ENCODE measurements at regions not wholly inside any gene's neighbourhood (a gene's known extent, or its start where the extent isn't known, plus 50 kb on each side); places are given as distances from the start of the nearest gene placed in this dataset.

- no peaks in the 10 kb centered on the region for H3K9me3 ChIP-seq (ENCODE audit: control insufficient read depth in 1 of 2, low read length in 2 of 2)
Measured at GRCh38 chr13:75073786-75074185, 408.2 kb downstream of the TBC1D4 start.

GRCh38 chr13:75072891-75073290, 409.1 kb downstream of the TBC1D4 start:
- Histone ChIP-seq H3K36me3 (ENCODE audit: control insufficient read depth in 1 of 2, insufficient read depth in 2 of 2, low read length in 2 of 2) (no peaks in the 10 kb centered on the region), H3K9me3 (ENCODE audit: control insufficient read depth in 1 of 2, low read length in 2 of 2) (no peaks in the 10 kb centered on the region), H3K4me3 (ENCODE audit: low read depth in 1 of 2, low read length in 2 of 2) (no peak overlapping the region), H3K27me3 (ENCODE audit: low read depth, low read length) (no peaks in the 10 kb centered on the region), H3K27ac (ENCODE audit: low read length) (no peak overlapping the region), H3K4me1 (ENCODE audit: control insufficient read depth in 1 of 2, insufficient read depth in 2 of 2, low read length in 2 of 2) (no peaks in the 10 kb centered on the region)

More at GRCh38 chr13:75073786-75074185, 408.2 kb downstream of the TBC1D4 start:
- Histone ChIP-seq H3K27ac (ENCODE audit: low read length) (no peak overlapping the region), H3K4me3 (ENCODE audit: low read depth in 1 of 2, low read length in 2 of 2) (no peak overlapping the region), H3K4me1 (ENCODE audit: control insufficient read depth in 1 of 2, insufficient read depth in 2 of 2, low read length in 2 of 2) (no peaks in the 10 kb centered on the region), H3K27me3 (ENCODE audit: low read depth, low read length) (no peaks in the 10 kb centered on the region), H3K36me3 (ENCODE audit: control insufficient read depth in 1 of 2, insufficient read depth in 2 of 2, low read length in 2 of 2) (no peaks in the 10 kb centered on the region)

GRCh38 chr13:75072368-75072767, 409.6 kb downstream of the TBC1D4 start:
- Histone ChIP-seq H3K27me3 (ENCODE audit: low read depth, low read length) (no peaks in the 10 kb centered on the region), H3K27ac (ENCODE audit: low read length) (no peak overlapping the region), H3K36me3 (ENCODE audit: control insufficient read depth in 1 of 2, insufficient read depth in 2 of 2, low read length in 2 of 2) (no peaks in the 10 kb centered on the region), H3K9me3 (ENCODE audit: control insufficient read depth in 1 of 2, low read length in 2 of 2) (no peaks in the 10 kb centered on the region), H3K4me1 (ENCODE audit: control insufficient read depth in 1 of 2, insufficient read depth in 2 of 2, low read length in 2 of 2) (no peaks in the 10 kb centered on the region), H3K4me3 (ENCODE audit: low read depth in 1 of 2, low read length in 2 of 2) (no peak overlapping the region)

GRCh38 chr13:75071796-75072195, 410.2 kb downstream of the TBC1D4 start:
- Histone ChIP-seq H3K27me3 (ENCODE audit: low read depth, low read length) (no peaks in the 10 kb centered on the region), H3K36me3 (ENCODE audit: control insufficient read depth in 1 of 2, insufficient read depth in 2 of 2, low read length in 2 of 2) (no peaks in the 10 kb centered on the region), H3K4me1 (ENCODE audit: control insufficient read depth in 1 of 2, insufficient read depth in 2 of 2, low read length in 2 of 2) (no peaks in the 10 kb centered on the region), H3K9me3 (ENCODE audit: control insufficient read depth in 1 of 2, low read length in 2 of 2) (no peaks in the 10 kb centered on the region), H3K4me3 (ENCODE audit: low read depth in 1 of 2, low read length in 2 of 2) (no peak overlapping the region), H3K27ac (ENCODE audit: low read length) (no peak overlapping the region)

GRCh38 chr13:75071395-75071794, 410.6 kb downstream of the TBC1D4 start:
- H3K4me3 ChIP-seq (ENCODE audit: low read depth in 1 of 2, low read length in 2 of 2), result no peak overlapping the region
- no peaks in the 10 kb centered on the region for H3K36me3 ChIP-seq (ENCODE audit: control insufficient read depth in 1 of 2, insufficient read depth in 2 of 2, low read length in 2 of 2)
- H3K27me3 ChIP-seq (ENCODE audit: low read depth, low read length), result no peaks in the 10 kb centered on the region
- H3K4me1 ChIP-seq (ENCODE audit: control insufficient read depth in 1 of 2, insufficient read depth in 2 of 2, low read length in 2 of 2), result no peaks in the 10 kb centered on the region
- no peak overlapping the region for H3K27ac ChIP-seq (ENCODE audit: low read length)
- H3K9me3 ChIP-seq (ENCODE audit: control insufficient read depth in 1 of 2, low read length in 2 of 2), result no peaks in the 10 kb centered on the region

- H3K36me3 ChIP-seq (ENCODE audit: control insufficient read depth in 1 of 2, insufficient read depth in 2 of 2, low read length in 2 of 2), result no peaks in the 10 kb centered on the region
- H3K27me3 ChIP-seq (ENCODE audit: low read depth, low read length), result no peaks in the 10 kb centered on the region
- H3K4me1 ChIP-seq (ENCODE audit: control insufficient read depth in 1 of 2, insufficient read depth in 2 of 2, low read length in 2 of 2), result no peaks in the 10 kb centered on the region
- no peak overlapping the region for H3K4me3 ChIP-seq (ENCODE audit: low read depth in 1 of 2, low read length in 2 of 2)
- H3K9me3 ChIP-seq (ENCODE audit: control insufficient read depth in 1 of 2, low read length in 2 of 2), result peaks cover 0 to 4% of the 10 kb centered on the region in 2 donors
- no peak overlapping the region for H3K27ac ChIP-seq (ENCODE audit: low read length)
Measured at GRCh38 chr13:75061909-75062308, 420.1 kb downstream of the TBC1D4 start.

GRCh38 chr13:75055296-75055695, 426.7 kb downstream of the TBC1D4 start:
- H3K4me3 ChIP-seq (ENCODE audit: low read depth in 1 of 2, low read length in 2 of 2), result no peak overlapping the region

GRCh38 chr13:75052616-75053015, 429.4 kb downstream of the TBC1D4 start:
- Histone ChIP-seq H3K27ac (ENCODE audit: low read length) (no peak overlapping the region), H3K4me1 (ENCODE audit: control insufficient read depth in 1 of 2, insufficient read depth in 2 of 2, low read length in 2 of 2) (no peaks in the 10 kb centered on the region), H3K9me3 (ENCODE audit: control insufficient read depth in 1 of 2, low read length in 2 of 2) (peaks cover 0 to 3% of the 10 kb centered on the region in 2 donors), H3K27me3 (ENCODE audit: low read depth, low read length) (no peaks in the 10 kb centered on the region), H3K36me3 (ENCODE audit: control insufficient read depth in 1 of 2, insufficient read depth in 2 of 2, low read length in 2 of 2) (no peaks in the 10 kb centered on the region), H3K4me3 (ENCODE audit: low read depth in 1 of 2, low read length in 2 of 2) (no peak overlapping the region)

More at GRCh38 chr13:75055296-75055695, 426.7 kb downstream of the TBC1D4 start:
- H3K4me1 ChIP-seq (ENCODE audit: control insufficient read depth in 1 of 2, insufficient read depth in 2 of 2, low read length in 2 of 2), result no peaks in the 10 kb centered on the region
- H3K27ac ChIP-seq (ENCODE audit: low read length), result no peak overlapping the region
- H3K27me3 ChIP-seq (ENCODE audit: low read depth, low read length), result no peaks in the 10 kb centered on the region
- no peaks in the 10 kb centered on the region for H3K9me3 ChIP-seq (ENCODE audit: control insufficient read depth in 1 of 2, low read length in 2 of 2)
- H3K36me3 ChIP-seq (ENCODE audit: control insufficient read depth in 1 of 2, insufficient read depth in 2 of 2, low read length in 2 of 2), result no peaks in the 10 kb centered on the region

- Histone ChIP-seq H3K36me3 (ENCODE audit: control insufficient read depth in 1 of 2, insufficient read depth in 2 of 2, low read length in 2 of 2) (no peaks in the 10 kb centered on the region), H3K27ac (ENCODE audit: low read length) (no peak overlapping the region), H3K27me3 (ENCODE audit: low read depth, low read length) (no peaks in the 10 kb centered on the region), H3K9me3 (ENCODE audit: control insufficient read depth in 1 of 2, low read length in 2 of 2) (peaks cover 0 to 4% of the 10 kb centered on the region in 2 donors), H3K4me1 (ENCODE audit: control insufficient read depth in 1 of 2, insufficient read depth in 2 of 2, low read length in 2 of 2) (no peaks in the 10 kb centered on the region), H3K4me3 (ENCODE audit: low read depth in 1 of 2, low read length in 2 of 2) (no peak overlapping the region)
Measured at GRCh38 chr13:75050419-75051046, 431.4 kb downstream of the TBC1D4 start.

- H3K36me3 ChIP-seq (ENCODE audit: control insufficient read depth in 1 of 2, insufficient read depth in 2 of 2, low read length in 2 of 2), result no peaks in the 10 kb centered on the region
- H3K27me3 ChIP-seq (ENCODE audit: low read depth, low read length), result no peaks in the 10 kb centered on the region
- H3K4me1 ChIP-seq (ENCODE audit: control insufficient read depth in 1 of 2, insufficient read depth in 2 of 2, low read length in 2 of 2), result no peaks in the 10 kb centered on the region
- H3K9me3 ChIP-seq (ENCODE audit: control insufficient read depth in 1 of 2, low read length in 2 of 2), result peaks cover 0 to 7% of the 10 kb centered on the region in 2 donors
- no peak overlapping the region for H3K27ac ChIP-seq (ENCODE audit: low read length)
- H3K4me3 ChIP-seq (ENCODE audit: low read depth in 1 of 2, low read length in 2 of 2), result no peak overlapping the region
Measured at GRCh38 chr13:75049735-75050335, 432.1 kb downstream of the TBC1D4 start.

GRCh38 chr13:75042807-75043206, 439.2 kb downstream of the TBC1D4 start:
- peaks cover 0 to 5% of the 10 kb centered on the region in 2 donors for H3K9me3 ChIP-seq (ENCODE audit: control insufficient read depth in 1 of 2, low read length in 2 of 2)
- H3K4me1 ChIP-seq (ENCODE audit: control insufficient read depth in 1 of 2, insufficient read depth in 2 of 2, low read length in 2 of 2), result no peaks in the 10 kb centered on the region
- no peaks in the 10 kb centered on the region for H3K36me3 ChIP-seq (ENCODE audit: control insufficient read depth in 1 of 2, insufficient read depth in 2 of 2, low read length in 2 of 2)
- H3K27me3 ChIP-seq (ENCODE audit: low read depth, low read length), result no peaks in the 10 kb centered on the region
- H3K4me3 ChIP-seq (ENCODE audit: low read depth in 1 of 2, low read length in 2 of 2), result no peak overlapping the region
- H3K27ac ChIP-seq (ENCODE audit: low read length), result no peak overlapping the region

All from muscle layer of duodenum (tissue), 2 donors.